HPDE6-E6E7 (cell line): ENCODE measurements at regions not wholly inside any gene's neighbourhood (a gene's known extent, or its start where the extent isn't known, plus 50 kb on each side); places are given as distances from the start of the nearest gene placed in this dataset.
A peak's percentile ranks its signal among the peaks of the same experiment; 100 is the strongest.

Source experiments
- DNase-seq: peaks from one replicate; pipeline ENCODE4 v3.0.0; 2011; ENCODE audit warnings: missing footprints; ENCODE audit errors: extremely low spot score

DNA sequence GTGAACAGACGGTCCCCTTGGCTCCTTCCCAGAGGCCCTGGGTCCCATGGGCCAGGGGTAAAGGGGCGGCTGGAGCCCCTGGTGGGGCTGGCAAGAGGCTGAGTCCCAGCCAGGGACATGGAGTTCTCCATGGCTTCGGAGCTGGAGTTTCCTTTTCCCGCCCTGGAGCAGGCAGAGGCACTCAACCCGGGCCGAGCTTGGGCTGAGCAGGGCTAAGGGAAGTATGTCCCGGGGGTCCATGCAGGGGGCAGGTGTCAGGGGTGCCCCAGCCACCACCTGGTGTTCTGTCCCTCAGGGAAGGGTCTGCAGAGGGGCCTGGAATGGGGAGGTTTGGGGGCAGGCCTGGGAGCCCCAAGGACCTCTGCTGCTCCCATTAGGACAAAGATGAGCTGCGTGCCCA lies 54.0 kb upstream of the TPM4 start:
- no peak for DNase-seq

DNA sequence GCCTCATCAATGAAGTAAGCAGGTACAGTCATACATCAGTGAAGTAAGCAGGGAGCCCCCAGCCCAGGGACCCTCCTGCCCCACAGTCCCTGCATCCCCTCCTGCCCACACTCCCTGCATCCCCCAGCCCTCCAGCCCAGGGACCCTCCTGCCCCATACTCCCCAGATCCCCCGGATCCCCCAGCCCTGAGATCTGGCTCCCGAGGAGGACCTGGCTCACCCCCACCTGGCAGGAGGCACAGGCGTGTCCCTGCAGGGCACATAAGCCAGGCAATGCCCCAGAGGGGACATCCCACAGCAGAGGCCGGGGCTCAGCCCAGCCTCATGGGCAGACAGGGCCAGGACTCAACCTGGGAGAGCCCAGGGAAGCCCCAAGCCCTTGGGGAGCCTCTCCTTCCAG lies 53.6 kb upstream of the TPM4 start:
- no peak for DNase-seq

DNA sequence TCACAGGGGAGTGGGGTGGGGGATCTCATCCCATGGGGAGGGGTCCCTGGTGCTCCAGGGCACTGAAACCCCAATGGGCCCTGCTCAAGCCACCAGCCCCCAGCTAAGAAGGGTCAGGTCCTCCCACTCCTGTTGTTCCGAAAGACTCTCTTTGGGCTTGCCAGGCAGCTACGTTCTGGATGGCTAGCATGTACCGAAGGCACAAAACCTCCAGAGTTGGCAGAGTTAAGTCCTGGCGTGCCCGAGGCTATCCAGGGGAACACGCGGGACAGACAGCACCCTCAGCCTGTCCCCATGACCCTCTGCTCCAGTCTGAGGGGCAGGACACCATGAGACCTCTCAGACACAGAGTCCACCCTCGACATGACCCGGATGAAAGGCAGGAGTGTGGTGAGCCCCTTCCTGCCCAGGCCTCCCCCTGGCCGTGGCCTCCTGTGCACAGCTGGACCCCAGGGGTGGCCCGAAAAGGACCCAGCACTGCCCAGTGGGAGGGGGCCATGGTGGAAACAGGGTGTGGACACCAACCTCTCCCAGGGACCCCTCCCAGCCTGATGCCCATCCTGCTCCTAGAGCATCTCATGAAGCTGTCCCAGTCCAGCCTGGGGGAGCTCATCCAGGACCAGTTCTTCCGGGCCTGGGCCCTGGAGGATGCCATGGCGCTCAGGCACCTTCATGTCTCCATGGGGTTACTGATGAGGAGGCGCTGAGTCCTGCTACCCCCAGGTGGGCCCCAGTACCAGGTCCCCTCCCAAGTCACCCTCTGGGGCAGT lies 53.0 kb upstream of the TPM4 start:
- no peak for DNase-seq

DNA sequence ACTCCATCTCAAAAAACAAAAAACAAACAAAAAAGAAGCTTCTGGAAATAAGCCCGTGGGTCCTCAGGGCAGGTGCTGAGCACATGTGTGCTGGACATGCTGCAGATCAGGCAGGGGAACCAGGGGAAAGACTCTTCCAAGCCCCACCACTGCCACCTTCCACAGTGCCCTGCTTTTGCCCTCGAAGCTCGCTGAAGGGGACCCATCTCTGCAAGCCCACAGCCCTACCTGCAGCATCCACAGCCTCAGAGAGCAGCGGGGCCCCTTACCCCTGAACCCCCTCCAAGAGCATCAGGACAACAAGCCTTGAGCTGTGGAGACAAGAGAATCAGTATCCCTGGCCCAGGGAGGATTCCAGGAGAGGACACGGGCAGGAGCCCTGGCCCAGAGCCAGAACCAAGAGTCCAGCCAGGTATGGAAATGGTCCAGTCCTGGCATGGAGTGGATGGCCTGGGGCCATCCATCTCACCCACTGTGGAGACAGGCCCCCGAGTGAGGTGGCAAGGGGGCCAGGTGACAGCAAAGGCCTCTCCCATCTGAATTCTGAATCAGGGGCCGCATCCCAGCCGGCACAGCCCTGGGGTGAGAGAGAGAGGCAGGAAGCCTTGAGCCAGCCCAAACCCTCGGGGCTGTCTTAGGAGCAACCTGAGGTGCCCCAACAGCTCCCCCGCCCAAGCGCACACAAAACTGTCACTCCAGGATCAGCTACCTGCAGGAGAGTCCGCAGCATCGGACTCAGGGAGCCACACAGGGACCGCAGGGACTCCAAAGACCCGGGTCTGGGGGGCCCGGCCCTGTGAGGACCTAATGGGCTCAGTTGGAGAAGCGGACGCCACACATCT lies 51.8 kb upstream of the TPM4 start:
- no peak for DNase-seq

DNA sequence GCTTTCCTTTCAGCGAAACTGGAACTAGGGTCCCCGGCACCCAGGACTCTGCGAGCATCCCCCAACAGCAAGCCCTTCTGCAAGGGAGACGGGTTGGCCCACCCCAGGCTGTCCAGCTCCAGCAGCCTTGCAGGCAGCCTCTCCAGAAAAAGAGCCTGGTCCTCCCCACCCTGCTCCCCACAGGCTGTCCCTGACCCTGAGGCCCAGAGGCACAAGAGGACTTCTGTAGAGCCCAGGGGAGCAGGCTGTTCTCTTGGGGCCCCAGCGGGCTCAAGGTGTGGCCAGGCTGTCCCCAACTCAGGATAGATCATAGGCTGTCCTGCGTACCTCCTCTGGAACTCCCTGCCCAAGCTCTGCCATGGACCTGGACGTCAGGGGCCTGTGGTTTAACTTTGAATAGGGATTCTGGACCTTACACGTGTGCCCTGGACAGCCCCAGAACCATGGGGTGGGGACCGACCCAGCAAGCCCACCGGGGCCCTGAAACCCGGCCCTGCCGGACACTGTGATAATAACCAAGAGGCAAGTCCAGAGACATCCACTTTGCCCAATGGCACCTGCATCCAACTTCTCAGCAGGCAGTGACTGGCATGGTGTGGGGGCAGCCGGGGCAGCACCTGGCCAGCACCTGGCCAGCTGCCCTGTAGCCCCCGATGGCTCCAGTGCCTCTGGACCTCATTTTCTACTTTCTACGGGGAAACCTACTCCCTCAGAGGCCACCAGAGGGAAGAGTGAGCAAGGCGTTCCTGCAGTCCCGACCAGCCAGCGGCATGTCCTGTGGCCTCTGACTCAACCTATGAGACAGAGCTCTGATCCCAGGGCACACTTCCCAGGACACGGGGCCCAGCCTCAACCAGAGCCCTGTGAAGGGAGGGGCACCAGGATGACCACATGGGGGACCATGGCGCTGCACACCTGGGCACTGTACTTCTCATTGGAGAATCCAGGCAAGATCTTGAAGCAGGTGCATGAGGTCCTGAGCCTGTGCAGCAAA lies 50.9 kb upstream of the TPM4 start:
- DNase-seq = peak; percentile 60

DNA sequence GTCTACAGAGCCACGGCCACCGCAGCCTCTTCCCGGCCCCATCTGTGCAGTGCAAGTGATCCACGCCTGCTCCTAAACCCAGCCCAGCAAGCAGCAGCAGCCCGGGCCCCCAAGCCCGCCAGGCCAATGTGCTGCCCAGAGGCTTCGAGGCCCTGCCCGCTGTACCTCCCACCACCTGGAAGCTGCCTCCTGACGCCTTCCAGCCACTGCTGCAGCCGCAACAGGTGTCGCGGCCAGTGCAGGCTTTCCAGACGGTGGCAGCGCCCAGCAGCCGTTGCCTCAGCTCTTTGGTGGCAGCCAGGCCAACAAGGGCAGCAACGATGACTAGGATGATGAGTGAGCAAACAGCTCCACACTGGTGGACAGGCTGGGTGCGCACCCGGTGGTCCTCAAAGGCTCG lies 50.2 kb upstream of the TPM4 start:
- DNase-seq = no peak
